ENCODE measurements at regions not wholly inside any gene's neighbourhood (a gene's known extent, or its start where the extent isn't known, plus 50 kb on each side); places are given as distances from the start of the nearest gene placed in this dataset.
"Not testable (repeated sequence)": the region's sequence is repeated elsewhere in the genome, so short reads cannot be mapped to it uniquely, and the experiment has no call there.

DNA sequence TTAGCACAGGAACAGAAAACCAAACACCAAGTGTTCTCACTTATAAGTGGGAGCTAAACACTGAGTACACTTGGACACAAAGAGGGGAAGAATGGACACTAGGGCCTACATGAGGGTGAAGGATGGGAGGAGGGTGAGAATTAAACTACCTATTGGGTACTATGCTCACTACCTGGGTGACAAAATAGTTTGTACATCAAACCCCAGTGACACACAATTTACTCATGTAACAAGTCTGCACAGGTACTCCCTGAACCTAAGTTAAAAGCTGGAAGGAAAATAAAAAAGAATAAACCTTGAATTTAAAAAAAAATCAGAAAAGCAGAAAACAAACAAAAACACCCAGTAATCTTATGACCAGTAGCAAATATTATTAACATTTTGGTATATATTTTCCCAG lies 188.6 kb downstream of the TFAP2B start:
- Histone ChIP-seq H3K27ac (no peak overlapping the region), H3K36me3 (no peaks in the 10 kb centered on the region), H3K4me1 (no peaks in the 10 kb centered on the region), H3K9me3 (no peaks in the 10 kb centered on the region), H3K4me3 (no peak overlapping the region), H3K27me3 (no peaks in the 10 kb centered on the region)
- intact Hi-C loops (cut with DNase I; ENCODE audit: low total_unique reads) = no loop called here
- no peak for TF ChIP-seq EP300 (IDR thresholded peaks at IDR 0.05)
- TF ChIP-seq POLR2A (IDR thresholded peaks at IDR 0.05) = no peak
- no peak for TF ChIP-seq CTCF (IDR thresholded peaks at IDR 0.05)
- TF ChIP-seq POLR2AphosphoS5 (IDR thresholded peaks at IDR 0.05) = no peak
- DNase-seq = no peak

- H3K9me3 ChIP-seq; H3K4me1 ChIP-seq; H3K27me3 ChIP-seq; H3K36me3 ChIP-seq; intact Hi-C loops (cut with DNase I; ENCODE audit: low total_unique reads); DNase-seq; H3K27ac ChIP-seq; H3K4me3 ChIP-seq: not testable (repeated sequence)
- 75 to 95% (median 81%) methylated on average over 1 of the region's 1 CpG for WGBS, 5 donors
These were observed 190.0 kb downstream of the TFAP2B start for GRCh38 chr6:51008693-51009092.

DNA sequence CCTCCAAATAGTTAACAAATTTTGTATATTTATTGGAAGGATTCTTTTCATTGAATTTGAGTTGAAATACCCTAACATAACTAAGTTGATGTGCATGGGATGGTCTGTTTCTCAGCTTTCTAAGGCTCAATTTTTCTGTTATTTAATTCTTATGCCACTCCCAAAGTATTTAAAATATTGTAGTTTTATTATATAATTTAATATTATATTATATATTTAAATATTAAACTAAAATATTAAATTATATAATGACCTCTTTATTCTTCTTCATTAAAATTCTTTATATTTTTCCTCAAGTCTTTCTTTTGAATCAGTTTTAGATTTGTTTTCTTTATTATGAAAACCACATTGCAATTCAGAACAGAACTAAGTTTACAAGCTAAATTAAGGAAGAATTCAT lies 194.7 kb downstream of the TFAP2B start:
- H3K36me3 ChIP-seq = no peaks in the 10 kb centered on the region
- intact Hi-C loops (cut with DNase I; ENCODE audit: low total_unique reads) = no loop called here
- no peaks in the 10 kb centered on the region for H3K27me3 ChIP-seq
- H3K9me3 ChIP-seq = no peaks in the 10 kb centered on the region
- no peak overlapping the region for H3K4me3 ChIP-seq
- H3K27ac ChIP-seq = no peak overlapping the region
- TF ChIP-seq EP300 (IDR thresholded peaks at IDR 0.05) = no peak
- TF ChIP-seq POLR2AphosphoS5 (IDR thresholded peaks at IDR 0.05) = no peak
- TF ChIP-seq CTCF (IDR thresholded peaks at IDR 0.05) = no peak
- TF ChIP-seq POLR2A (IDR thresholded peaks at IDR 0.05) = no peak
- no peak for DNase-seq
- H3K4me1 ChIP-seq = no peaks in the 10 kb centered on the region

DNA sequence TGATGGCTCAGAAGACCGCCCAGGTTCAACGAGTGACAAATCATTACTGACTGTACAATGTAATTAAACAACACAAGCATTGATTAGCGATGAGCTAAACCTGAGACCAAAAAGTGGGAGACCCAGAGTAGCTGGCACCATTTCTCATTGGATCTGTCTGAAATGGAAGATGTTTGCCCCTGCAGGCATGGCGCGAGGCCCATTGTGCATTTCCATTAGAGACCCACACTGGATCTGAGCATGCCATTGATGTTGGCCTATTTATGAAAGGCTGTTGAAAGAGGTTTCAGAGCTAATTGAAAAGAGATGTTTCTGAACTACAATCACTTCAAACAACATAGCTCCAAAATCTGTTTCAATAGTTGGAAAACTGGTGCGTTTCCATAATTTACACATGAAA lies 196.7 kb downstream of the TFAP2B start:
- no peak for TF ChIP-seq POLR2AphosphoS5 (IDR thresholded peaks at IDR 0.05)
- no peak for TF ChIP-seq POLR2A (IDR thresholded peaks at IDR 0.05)
- TF ChIP-seq EP300 (IDR thresholded peaks at IDR 0.05) = no peak
- TF ChIP-seq CTCF (IDR thresholded peaks at IDR 0.05) = no peak
- H3K4me3 ChIP-seq = no peak overlapping the region
- 89 to 94% (median 92%) methylated on average over 6 of the region's 6 CpGs for WGBS, 5 donors
- DNase-seq = no peak
- H3K4me1 ChIP-seq = no peaks in the 10 kb centered on the region
- no peaks in the 10 kb centered on the region for H3K27me3 ChIP-seq
- H3K27ac ChIP-seq = no peak overlapping the region
- H3K36me3 ChIP-seq = no peaks in the 10 kb centered on the region
- intact Hi-C loops (cut with DNase I; ENCODE audit: low total_unique reads) = no loop called here
- H3K9me3 ChIP-seq = no peaks in the 10 kb centered on the region

- Histone ChIP-seq H3K27ac (no peak overlapping the region), H3K4me3 (no peak overlapping the region), H3K36me3 (no peaks in the 10 kb centered on the region), H3K9me3 (no peaks in the 10 kb centered on the region), H3K27me3 (no peaks in the 10 kb centered on the region), H3K4me1 (no peaks in the 10 kb centered on the region)
- 68 to 81% (median 74%) methylated on average over 1 of the region's 1 CpG for WGBS, 5 donors
- intact Hi-C loops (cut with DNase I; ENCODE audit: low total_unique reads) = no loop called here
- no peak for DNase-seq
- TF ChIP-seq POLR2A (IDR thresholded peaks at IDR 0.05) (no peak), POLR2AphosphoS5 (IDR thresholded peaks at IDR 0.05) (no peak), CTCF (IDR thresholded peaks at IDR 0.05) (no peak), EP300 (IDR thresholded peaks at IDR 0.05) (no peak)
These were observed 197.8 kb downstream of the TFAP2B start for GRCh38 chr6:51016489-51016888.

Data from stomach (tissue), 8 donors.